HepG2 (cell line): ENCODE measurements at regions not wholly inside any gene's neighbourhood (a gene's known extent, or its start where the extent isn't known, plus 50 kb on each side); places are given as distances from the start of the nearest gene placed in this dataset.

Source experiments
- ATAC-seq: fragments of 200-7000 bp; cut with Tn5 transposase; 3 replicates; pipeline ENCODE4 v1.9.1; 2020; ENCODE audit warnings: mild to moderate bottlenecking, moderate library complexity
- BruUV-seq: library from RNA; stranded (reverse); fragments of 400-500 nt; replicated peaks from 2 replicates; lab custom pipeline; 2021; lab: Mats Ljungman, UMichigan
- CTCF ChIA-PET: fragments of 300-600 bp; formaldehyde crosslinking; extraction: SDS; loops from one replicate; lab custom pipeline; 2021; ENCODE audit warnings: low total read pairs, inconsistent platforms, low intra/inter-chr PET ratio; lab: Yijun Ruan, JAX
- POLR2A ChIA-PET: fragments of 350-600 bp; sonication (Branson Sonifier 250); formaldehyde crosslinking; loops from one replicate; lab custom pipeline; 2020; ENCODE audit warnings: antibody characterized with exemption, inconsistent platforms; lab: Yijun Ruan, JAX
- DNase-seq: peaks from one replicate; pipeline ENCODE4 v3.0.0-alpha.2; 2015; ENCODE audit warnings: low spot score
- FAIRE-seq: peaks from 3 replicates; lab custom pipeline; 2011; peaks lifted over from hg19 to GRCh38; lab: Jason Lieb, UNC
- H2AFZ ChIP-seq: one replicate; pipeline ENCODE4 v1.6.1; 2011; ENCODE audit warnings: low read length, inconsistent platforms
- H3K27ac ChIP-seq: fragments of 300-600 bp; 3 replicates; pipeline ENCODE4 v1.8.0; 2011; ENCODE audit warnings: mixed run types, mild to moderate bottlenecking, mixed read lengths, low read length, inconsistent platforms; ENCODE audit not compliant: insufficient read depth; ENCODE audit errors: extremely low read length
- H3K27me3 ChIP-seq, 2 experiments: fragments of 200-600 bp in 1 of 2; 2 replicates in 1 of 2; 3 replicates in 1 of 2; pipeline versions ENCODE4 v1.6.0 to v1.8.0; 2011; ENCODE audit warnings: low read length in 2 of 2, mild to moderate bottlenecking in 2 of 2, moderate library complexity in 2 of 2, inconsistent platforms in 1 of 2; ENCODE audit not compliant: insufficient read depth in 2 of 2, control insufficient read depth in 1 of 2
- H3K36me3 ChIP-seq, 2 experiments: fragments of 200-600 bp in 1 of 2; replicated peaks in 1 of 2; 2 replicates in 1 of 2; 3 replicates in 1 of 2; pipeline versions ENCODE4 v1.5.1 to v1.8.0; 2011; ENCODE audit warnings: low read length in 2 of 2, inconsistent platforms in 1 of 2; ENCODE audit not compliant: insufficient read depth in 2 of 2, control insufficient read depth in 1 of 2
- H3K4me1 ChIP-seq: 2 replicates; pipeline ENCODE4 v1.5.1; 2012; ENCODE audit warnings: low read length, inconsistent platforms; ENCODE audit not compliant: insufficient read depth
- H3K4me2 ChIP-seq: 2 replicates; pipeline ENCODE4 v1.6.0; 2011; ENCODE audit warnings: low read depth, low read length, inconsistent platforms
- H3K4me3 ChIP-seq, 3 experiments: fragments of 200-600 bp in 1 of 3; sonication (generic), shearing (Covaris generic) in 1 of 3; replicated peaks in 1 of 3; 2 replicates each; pipeline ENCODE4 v1.5.1; 2011 to 2016; ENCODE audit warnings: low read length in 3 of 3, inconsistent platforms in 2 of 3, low read depth in 2 of 3, mild to moderate bottlenecking in 2 of 3, control low read depth in 1 of 3, mixed read lengths in 1 of 3; ENCODE audit not compliant: insufficient read depth in 1 of 3
- H3K79me2 ChIP-seq: one replicate; pipeline ENCODE4 v1.6.1; 2011; ENCODE audit warnings: low read length, inconsistent platforms; ENCODE audit not compliant: insufficient read depth
- H3K9ac ChIP-seq: 2 replicates; pipeline ENCODE4 v1.6.0; 2011; ENCODE audit warnings: mild to moderate bottlenecking, low read depth, low read length, inconsistent platforms; ENCODE audit not compliant: insufficient read depth
- H3K9me3 ChIP-seq: 2 replicates; pipeline ENCODE4 v1.5.1; 2012; ENCODE audit warnings: mild to moderate bottlenecking, low read length
- H4K20me1 ChIP-seq: 2 replicates; pipeline ENCODE4 v1.6.0; 2011; ENCODE audit warnings: inconsistent platforms, mild to moderate bottlenecking, low read length, moderate library complexity; ENCODE audit not compliant: insufficient read depth
- DZIP1 ChIP-seq: sonication (generic); formaldehyde crosslinking; IDR thresholded peaks from 2 replicates; pipeline ENCODE4 v1.5.0; 2020; ENCODE audit warnings: mild to moderate bottlenecking, missing genetic modification reagents
- GATAD2A ChIP-seq: IDR thresholded peaks from 2 replicates; pipeline ENCODE4 v1.6.1; 2016
- HOXA9 ChIP-seq: sonication (generic); formaldehyde crosslinking; IDR thresholded peaks from 2 replicates; pipeline ENCODE4 v1.8.1; 2022; ENCODE audit warnings: missing genetic modification reagents, mild to moderate bottlenecking, moderate library complexity, borderline replicate concordance
- JDP2 ChIP-seq: sonication (generic); formaldehyde crosslinking; IDR thresholded peaks from 2 replicates; pipeline ENCODE4 v1.8.1; 2022; ENCODE audit warnings: missing genetic modification reagents, borderline replicate concordance
- MED1 ChIP-seq: sonication (generic); formaldehyde crosslinking; IDR thresholded peaks from 2 replicates; pipeline ENCODE4 v1.4.0; 2020; ENCODE audit warnings: missing genetic modification reagents
- MED8 ChIP-seq: sonication (generic); formaldehyde crosslinking; IDR thresholded peaks from 2 replicates; pipeline ENCODE4 v1.8.1; 2023; ENCODE audit warnings: mild to moderate bottlenecking, missing genetic modification reagents; ENCODE audit not compliant: insufficient replicate concordance
- NONO ChIP-seq, 2 experiments: fragments of 450-650 bp in 1 of 2; sonication (generic) in 1 of 2; formaldehyde crosslinking in 1 of 2; IDR thresholded peaks in 1 of 2; conservative IDR thresholded peaks in 1 of 2; 2 replicates each; pipeline versions ENCODE4 v1.6.1 to v1.8.0; 2017 to 2022; ENCODE audit warnings: mild to moderate bottlenecking in 1 of 2, missing genetic modification reagents in 1 of 2, moderate library complexity in 1 of 2
- POLR2G ChIP-seq: fragments of 200-400 bp; formaldehyde crosslinking; IDR thresholded peaks from 2 replicates; pipeline ENCODE4 v1.6.1; 2018; ENCODE audit warnings: mild to moderate bottlenecking, low read depth, low read length, moderate library complexity
- RXRA ChIP-seq: sonication (generic); formaldehyde crosslinking; IDR thresholded peaks from 2 replicates; pipeline ENCODE4 v1.5.1; 2020; ENCODE audit warnings: missing genetic modification reagents
- SIN3A ChIP-seq: IDR thresholded peaks from 2 replicates; pipeline ENCODE4 v1.6.1; 2011; ENCODE audit warnings: low read depth, mild to moderate bottlenecking, control low read depth, low read length, borderline replicate concordance
- TARDBP ChIP-seq: sonication (generic); formaldehyde crosslinking; IDR thresholded peaks from 2 replicates; pipeline ENCODE4 v1.8.0; 2022; ENCODE audit warnings: mild to moderate bottlenecking, missing genetic modification reagents
- ZBTB2 ChIP-seq: sonication (generic); formaldehyde crosslinking; IDR thresholded peaks from 2 replicates; pipeline ENCODE4 v1.8.0; 2022; ENCODE audit warnings: low read depth, missing genetic modification reagents
- ZBTB38 ChIP-seq: sonication (generic); formaldehyde crosslinking; IDR thresholded peaks from 2 replicates; pipeline ENCODE4 v1.5.1; 2020; ENCODE audit warnings: mild to moderate bottlenecking, missing genetic modification reagents
- ZBTB7A ChIP-seq: sonication (generic); formaldehyde crosslinking; IDR thresholded peaks from 2 replicates; pipeline ENCODE4 v1.8.0; 2022; ENCODE audit warnings: mild to moderate bottlenecking, missing genetic modification reagents
- ZC3H13 ChIP-seq: sonication (generic); formaldehyde crosslinking; IDR thresholded peaks from 2 replicates; pipeline ENCODE4 v1.8.1; 2023; ENCODE audit warnings: mild to moderate bottlenecking, missing genetic modification reagents, moderate library complexity
- ZNF12 ChIP-seq: sonication (generic); formaldehyde crosslinking; IDR thresholded peaks from 2 replicates; pipeline ENCODE4 v1.5.0; 2020; ENCODE audit warnings: missing genetic modification reagents
- ZNF383 ChIP-seq: sonication (generic); formaldehyde crosslinking; IDR thresholded peaks from 2 replicates; pipeline ENCODE4 v1.4.0; 2020; ENCODE audit warnings: missing genetic modification reagents, mild to moderate bottlenecking, borderline replicate concordance
- ZNF501 ChIP-seq: sonication (generic); formaldehyde crosslinking; IDR thresholded peaks from 2 replicates; pipeline ENCODE4 v1.5.1; 2020; ENCODE audit warnings: mild to moderate bottlenecking, moderate library complexity, missing genetic modification reagents
- WGBS: methylation state at CpG from one replicate; pipeline ENCODE4 v1.1.6; 2017; ENCODE audit warnings: low lambda C conversion rate; 5-methylcytosine and 5-hydroxymethylcytosine counted together
- in situ Hi-C: cut with HindIII; loops from 2 replicates; pipeline ENCODE4 v1.10.0; 2017; ENCODE audit warnings: low pct_unique_long_range_greater_than_20kb; ENCODE audit not compliant: extremely low pct_ligation_motif_present
- intact Hi-C: fragments of 100-400 bp; cut with micrococcal nuclease; formaldehyde crosslinking; loops from one replicate; pipeline ENCODE4 v1.10.0; 2022; ENCODE audit not compliant: unreplicated experiment
- TF ChIP-seq, protein P1 (sequence below): IDR thresholded peaks from 2 replicates; pipeline ENCODE4 v1.6.1; 2012; ENCODE audit warnings: inconsistent platforms

GRCh38 chr7:38068461-38068860 lies 109.6 kb upstream of the STARD3NL start:
- no peak overlapping the region for H3K4me2 ChIP-seq
- in situ Hi-C loops (no loop called here), intact Hi-C loops (no loop called here)
- no peak overlapping the region for H3K9ac ChIP-seq
- FAIRE-seq, result no peak
- no peak for ATAC-seq
- H3K4me1 ChIP-seq, result no peaks in the 10 kb centered on the region
- no peak for DNase-seq
- H3K27ac ChIP-seq, result no peak overlapping the region
- no peaks in the 10 kb centered on the region for H4K20me1 ChIP-seq
- no TSS peak for BruUV-seq
- no peak overlapping the region for H2AFZ ChIP-seq
- H3K4me3 ChIP-seq, result no peak overlapping the region
- H3K9me3 ChIP-seq, result no peaks in the 10 kb centered on the region
- H3K27me3 ChIP-seq, result no peaks in the 10 kb centered on the region; a peak in 1 of 5 replicates
- no peaks in the 10 kb centered on the region for H3K36me3 ChIP-seq
- POLR2A ChIA-PET, result no interaction called here
- no peaks in the 10 kb centered on the region for H3K79me2 ChIP-seq
- CTCF ChIA-PET, result no interaction called here
- 3% methylated on average over 2 of the region's 2 CpGs for WGBS
- TF ChIP-seq JDP2 (CRISPR knock-in tag) (no peak), POLR2G (no peak), SIN3A (no peak), ZBTB2 (CRISPR knock-in tag) (no peak), GATAD2A (CRISPR knock-in tag) (no peak), TARDBP (CRISPR knock-in tag) (no peak), HOXA9 (no peak), ZBTB7A (CRISPR knock-in tag) (no peak), ZNF501 (CRISPR knock-in tag) (no peak), ZNF12 (CRISPR knock-in tag) (no peak), DZIP1 (CRISPR knock-in tag) (no peak), ZNF383 (CRISPR knock-in tag) (no peak), RXRA (CRISPR knock-in tag) (no peak), MED8 (no peak), NONO (IDR thresholded peaks at IDR 0.05) (no peak), NONO (CRISPR knock-in tag; conservative IDR thresholded peaks at IDR 0.05) (no peak), ZBTB38 (CRISPR knock-in tag) (no peak), ZC3H13 (CRISPR knock-in tag) (no peak), MED1 (CRISPR knock-in tag) (no peak)
- TF ChIP-seq, protein P1, sequence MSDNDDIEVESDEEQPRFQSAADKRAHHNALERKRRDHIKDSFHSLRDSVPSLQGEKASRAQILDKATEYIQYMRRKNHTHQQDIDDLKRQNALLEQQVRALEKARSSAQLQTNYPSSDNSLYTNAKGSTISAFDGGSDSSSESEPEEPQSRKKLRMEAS, result no peak
